DOHH2 (cell line): ENCODE measurements at regions not wholly inside any gene's neighbourhood (a gene's known extent, or its start where the extent isn't known, plus 50 kb on each side); places are given as distances from the start of the nearest gene placed in this dataset.

Experiments
- CTCF ChIP-seq: fragments of 200-600 bp; sonication (generic); IDR thresholded peaks from one replicate; pipeline ENCODE4 v1.5.1; 2014; ENCODE audit warnings: antibody characterized with exemption, mild to moderate bottlenecking, low read depth, low read length; ENCODE audit not compliant: poor library complexity, severe bottlenecking
- EZH2phosphoT487 ChIP-seq: fragments of 200-600 bp; sonication (generic); IDR thresholded peaks from 2 replicates; pipeline ENCODE4 v1.6.1; 2017; ENCODE audit warnings: borderline replicate concordance, mild to moderate bottlenecking, antibody characterized with exemption, low read length, moderate library complexity, mixed read lengths

GRCh38 chr1:163650624-163651023 lies 328.9 kb downstream of the NUF2 start:
- TF ChIP-seq EZH2phosphoT487 (no peak), CTCF (no peak)
